HCT116 (cell line): ENCODE measurements at regions not wholly inside any gene's neighbourhood (a gene's known extent, or its start where the extent isn't known, plus 50 kb on each side); places are given as distances from the start of the nearest gene placed in this dataset.

Source experiments
- ATAC-seq: fragments of 200-7000 bp; cut with Tn5 transposase; 2 replicates; pipeline ENCODE4 v1.9.1; 2020; ENCODE audit warnings: mild to moderate bottlenecking, moderate library complexity
- BruUV-seq: library from RNA; stranded (reverse); fragments of 400-500 nt; replicated peaks from 2 replicates; lab custom pipeline; 2021; lab: Mats Ljungman, UMichigan
- CTCF ChIA-PET: fragments of 300-600 bp; sonication (Branson Sonifier 250); formaldehyde crosslinking; loops from one replicate; lab custom pipeline; 2021; ENCODE audit warnings: antibody characterized with exemption; lab: Charles Lee
- POLR2A ChIA-PET: fragments of 300-600, 350-600 bp; sonication (Branson Sonifier 250); formaldehyde crosslinking; loops from one replicate; lab custom pipeline; 2021; ENCODE audit warnings: antibody characterized with exemption; lab: Charles Lee
- RAD21 ChIA-PET, 2 experiments: fragments of 300-600 bp; sonication (Branson Sonifier 250); formaldehyde crosslinking; loops; one replicate each; lab custom pipeline; 2023; ENCODE audit warnings: low total read pairs in 2 of 2; ENCODE audit not compliant: uncharacterized antibody in 2 of 2, unreplicated experiment in 2 of 2, low non-redundant PET in 1 of 2; lab: Charles Lee
- DNase-seq: peaks from one replicate; pipeline ENCODE4 v3.0.0-alpha.2; 2010; ENCODE audit warnings: low read depth, low spot score
- H2AFZ ChIP-seq: fragments of 200-600 bp; shearing (Covaris generic), sonication (generic); 2 replicates; pipeline ENCODE4 v1.6.1; 2017; ENCODE audit warnings: low read depth, mixed run types, mixed read lengths, antibody characterized with exemption, low read length; ENCODE audit not compliant: poor library complexity, severe bottlenecking
- H3K27ac ChIP-seq: 2 replicates; pipeline ENCODE4 v1.5.1; 2012; ENCODE audit warnings: low read depth, low read length
- H3K27me3 ChIP-seq: fragments of 200-600 bp; sonication (generic); 2 replicates; pipeline ENCODE4 v1.6.1; 2016; ENCODE audit warnings: mixed run types, low read length, mixed read lengths; ENCODE audit not compliant: insufficient read depth
- H3K36me3 ChIP-seq, 2 experiments: fragments of 200-500 bp in 1 of 2; fragments of 200-600 bp in 1 of 2; sonication (Bioruptor generic) in 1 of 2; sonication (generic) in 1 of 2; 2 replicates each; pipeline versions ENCODE4 v1.5.1 to v1.6.1; 2014 to 2016; ENCODE audit warnings: low read length in 2 of 2, inconsistent platforms in 1 of 2, mixed read lengths in 1 of 2, mixed run types in 1 of 2; ENCODE audit not compliant: insufficient read depth in 2 of 2, control insufficient read depth in 1 of 2
- H3K4me1 ChIP-seq, 2 experiments: fragments of 200-600 bp in 1 of 2; sonication (generic) in 1 of 2; 2 replicates each; pipeline versions ENCODE4 v1.5.1 to v1.6.1; 2012 to 2017; ENCODE audit warnings: low read length in 2 of 2, inconsistent platforms in 1 of 2, mild to moderate bottlenecking in 1 of 2, mixed read lengths in 1 of 2, mixed run types in 1 of 2, moderate library complexity in 1 of 2; ENCODE audit not compliant: insufficient read depth in 2 of 2, control insufficient read depth in 1 of 2
- H3K4me2 ChIP-seq: fragments of 200-600 bp; sonication (generic); 2 replicates; pipeline ENCODE4 v1.6.1; 2017; ENCODE audit warnings: mixed run types, low read length, mixed read lengths
- H3K4me3 ChIP-seq, 2 experiments: fragments of 200-600 bp in 1 of 2; sonication (generic) in 1 of 2; replicated peaks in 1 of 2; 2 replicates each; pipeline ENCODE4 v1.5.1; 2011 to 2016; ENCODE audit warnings: low read length in 2 of 2, control low read depth in 1 of 2, low read depth in 1 of 2, mild to moderate bottlenecking in 1 of 2, mixed read lengths in 1 of 2, mixed run types in 1 of 2
- H3K79me2 ChIP-seq: fragments of 200-600 bp; sonication (generic); 2 replicates; pipeline ENCODE4 v1.6.1; 2017; ENCODE audit warnings: mild to moderate bottlenecking, mixed run types, low read length, moderate library complexity, mixed read lengths; ENCODE audit not compliant: insufficient read depth
- H3K9ac ChIP-seq: fragments of 200-600 bp; sonication (generic); 2 replicates; pipeline ENCODE4 v1.6.1; 2016; ENCODE audit warnings: low read length, mixed read lengths
- H3K9me2 ChIP-seq: fragments of 200-600 bp; sonication (generic), shearing (Covaris generic); 2 replicates; pipeline ENCODE4 v1.6.1; 2017; ENCODE audit warnings: mixed run types, mild to moderate bottlenecking, moderate library complexity; ENCODE audit not compliant: insufficient read depth
- H3K9me3 ChIP-seq, 2 experiments: fragments of 200-500 bp in 1 of 2; fragments of 200-600 bp in 1 of 2; sonication (Bioruptor generic) in 1 of 2; sonication (generic) in 1 of 2; 2 replicates each; pipeline ENCODE4 v1.6.1; 2014 to 2017; ENCODE audit warnings: low read length in 2 of 2, mixed read lengths in 2 of 2, inconsistent platforms in 1 of 2, low read depth in 1 of 2, mild to moderate bottlenecking in 1 of 2, mixed run types in 1 of 2, moderate library complexity in 1 of 2; ENCODE audit not compliant: control insufficient read depth in 1 of 2, insufficient read depth in 1 of 2
- H4K20me1 ChIP-seq: fragments of 200-600 bp; sonication (generic), shearing (Covaris generic); 2 replicates; pipeline ENCODE4 v1.6.1; 2017; ENCODE audit warnings: mixed run types, mild to moderate bottlenecking, moderate library complexity; ENCODE audit not compliant: insufficient read depth
- ATF3 ChIP-seq: IDR thresholded peaks from 2 replicates; pipeline ENCODE4 v1.6.1; 2012
- CBX3 ChIP-seq: IDR thresholded peaks from 2 replicates; pipeline ENCODE4 v1.6.1; 2012; ENCODE audit warnings: low read depth
- CEBPB ChIP-seq: IDR thresholded peaks from 2 replicates; pipeline ENCODE4 v1.6.1; 2012; ENCODE audit warnings: low read depth
- CTCF ChIP-seq, 3 experiments: fragments of 200-600 bp in 1 of 3; sonication (generic) in 1 of 3; IDR thresholded peaks in 2 of 3; conservative IDR thresholded peaks in 1 of 3; 2 replicates each; pipeline ENCODE4 v1.5.1; 2012 to 2017; ENCODE audit warnings: low read depth in 2 of 3, low read length in 2 of 3, antibody characterized with exemption in 1 of 3, borderline replicate concordance in 1 of 3, control low read depth in 1 of 3, mild to moderate bottlenecking in 1 of 3, mixed read lengths in 1 of 3, mixed run types in 1 of 3, moderate library complexity in 1 of 3; ENCODE audit not compliant: insufficient read depth in 1 of 3
- EGR1 ChIP-seq: IDR thresholded peaks from 2 replicates; pipeline ENCODE4 v1.6.1; 2012; ENCODE audit warnings: low read depth
- EZH2 ChIP-seq: fragments of 200-600 bp; sonication (generic); IDR thresholded peaks from 2 replicates; pipeline ENCODE4 v1.6.1; 2017; ENCODE audit warnings: antibody characterized with exemption, mixed run types
- JUND ChIP-seq: IDR thresholded peaks from 2 replicates; pipeline ENCODE4 v1.6.1; 2012
- RAD21 ChIP-seq: IDR thresholded peaks from 2 replicates; pipeline ENCODE4 v1.6.1; 2012; ENCODE audit warnings: low read depth, mild to moderate bottlenecking
- REST ChIP-seq: IDR thresholded peaks from 2 replicates; pipeline ENCODE4 v1.6.1; 2012; ENCODE audit warnings: low read depth
- SP1 ChIP-seq: IDR thresholded peaks from 2 replicates; pipeline ENCODE4 v1.6.1; 2012; ENCODE audit warnings: low read depth
- ZBTB33 ChIP-seq: IDR thresholded peaks from 2 replicates; pipeline ENCODE4 v1.6.1; 2011; ENCODE audit warnings: mild to moderate bottlenecking, low read length, moderate library complexity; ENCODE audit not compliant: insufficient replicate concordance; ENCODE audit errors: extremely low read depth
- intact Hi-C: fragments of 100-400 bp; cut with micrococcal nuclease; formaldehyde crosslinking; loops from 2 replicates; pipeline ENCODE4 v1.10.0; 2022

GRCh38 chr4:44848466-44848865, 122.1 kb upstream of the GNPDA2 start:
- no peaks in the 10 kb centered on the region for H3K36me3 ChIP-seq
- no peak overlapping the region for H3K27ac ChIP-seq
- H3K9me2 ChIP-seq: no peaks in the 10 kb centered on the region
- TF ChIP-seq CBX3 (no peak), CEBPB (no peak), RAD21 (no peak), EGR1 (no peak), ATF3 (no peak), JUND (no peak), EZH2 (no peak), SP1 (no peak), ZBTB33 (no peak), REST (no peak), CTCF (IDR thresholded peaks at IDR 0.05 in 2 of 3, conservative IDR thresholded peaks at IDR 0.05 in 1 of 3; ENCODE audit: borderline replicate concordance in 1 of 3, insufficient read depth in 1 of 3, low read depth in 2 of 3, low read length in 2 of 3) (no peak)
- H3K4me3 ChIP-seq: no peak overlapping the region
- intact Hi-C loops: no loop called here
- ChIA-PET POLR2A (no interaction called here), CTCF (no interaction called here), RAD21 (no interaction called here)
- H3K79me2 ChIP-seq: no peaks in the 10 kb centered on the region
- H3K4me2 ChIP-seq: no peak overlapping the region
- H3K9me3 ChIP-seq: peaks cover 0 to 5% of the 10 kb centered on the region in 2 experiments; a peak in 1 of 4 replicates
- H4K20me1 ChIP-seq: no peaks in the 10 kb centered on the region
- ATAC-seq (no peak), DNase-seq (no peak)
- no peaks in the 10 kb centered on the region for H3K27me3 ChIP-seq
- no peak overlapping the region for H2AFZ ChIP-seq
- BruUV-seq: no TSS peak
- H3K9ac ChIP-seq: no peak overlapping the region
- no peaks in the 10 kb centered on the region for H3K4me1 ChIP-seq
